ENCODE measurements at regions not wholly inside any gene's neighbourhood (a gene's known extent, or its start where the extent isn't known, plus 50 kb on each side); places are given as distances from the start of the nearest gene placed in this dataset.

DNA sequence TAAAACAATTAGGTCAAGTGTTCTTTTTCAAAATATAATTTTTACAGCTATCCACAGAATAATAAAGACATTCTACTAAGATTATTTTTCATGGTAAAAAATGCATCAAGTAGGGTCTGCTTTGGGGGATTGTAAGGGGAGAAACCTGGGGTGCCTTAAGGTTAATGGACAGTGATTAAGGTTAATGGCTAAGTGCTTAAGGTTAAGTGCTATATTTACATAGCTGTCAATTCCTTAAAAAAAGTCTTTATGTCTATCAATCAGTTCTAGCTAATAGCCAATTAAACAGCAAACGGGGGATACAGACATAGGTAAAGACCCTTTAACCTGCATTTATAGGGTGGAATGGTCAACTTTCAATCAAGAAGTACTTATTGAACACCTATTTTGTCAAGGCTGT is 284.5 kb upstream of the SEMA3A start:
- Histone ChIP-seq H3K9ac (ENCODE audit: low read length) (no peak overlapping the region), H4K20me1 (ENCODE audit: low read length) (no peaks in the 10 kb centered on the region), H3F3A (ENCODE audit: low read length, unreplicated experiment) (no peaks in the 10 kb centered on the region), H3K27ac (ENCODE audit: low read length) (no peak overlapping the region), H3K79me2 (ENCODE audit: low read length) (no peaks in the 10 kb centered on the region), H2AFZ (ENCODE audit: low read length) (no peak overlapping the region), H3K27me3 (ENCODE audit: low read length) (no peaks in the 10 kb centered on the region), H3K9me2 (replicated peaks; ENCODE audit: low read length) (no peaks in the 10 kb centered on the region), H3K4me1 (ENCODE audit: insufficient read depth, low read length) (no peaks in the 10 kb centered on the region), H3K9me3 (ENCODE audit: low read length) (no peaks in the 10 kb centered on the region), H3K4me3 (ENCODE audit: low read length) (no peak overlapping the region), H3K4me2 (ENCODE audit: low read length) (no peak overlapping the region), H3K36me3 (ENCODE audit: low read depth, low read length) (no peaks in the 10 kb centered on the region)
- no TSS peak for BruUV-seq (replicated peaks)
- ATAC-seq (no peak), DNase-seq (no peak)
- no peak for TF ChIP-seq EZH2 (IDR thresholded peaks at IDR 0.05; ENCODE audit: low read length, unreplicated experiment)
- TF ChIP-seq EZH2phosphoT487 (IDR thresholded peaks at IDR 0.05; ENCODE audit: borderline replicate concordance, low read length) = no peak
- TF ChIP-seq, protein P1, sequence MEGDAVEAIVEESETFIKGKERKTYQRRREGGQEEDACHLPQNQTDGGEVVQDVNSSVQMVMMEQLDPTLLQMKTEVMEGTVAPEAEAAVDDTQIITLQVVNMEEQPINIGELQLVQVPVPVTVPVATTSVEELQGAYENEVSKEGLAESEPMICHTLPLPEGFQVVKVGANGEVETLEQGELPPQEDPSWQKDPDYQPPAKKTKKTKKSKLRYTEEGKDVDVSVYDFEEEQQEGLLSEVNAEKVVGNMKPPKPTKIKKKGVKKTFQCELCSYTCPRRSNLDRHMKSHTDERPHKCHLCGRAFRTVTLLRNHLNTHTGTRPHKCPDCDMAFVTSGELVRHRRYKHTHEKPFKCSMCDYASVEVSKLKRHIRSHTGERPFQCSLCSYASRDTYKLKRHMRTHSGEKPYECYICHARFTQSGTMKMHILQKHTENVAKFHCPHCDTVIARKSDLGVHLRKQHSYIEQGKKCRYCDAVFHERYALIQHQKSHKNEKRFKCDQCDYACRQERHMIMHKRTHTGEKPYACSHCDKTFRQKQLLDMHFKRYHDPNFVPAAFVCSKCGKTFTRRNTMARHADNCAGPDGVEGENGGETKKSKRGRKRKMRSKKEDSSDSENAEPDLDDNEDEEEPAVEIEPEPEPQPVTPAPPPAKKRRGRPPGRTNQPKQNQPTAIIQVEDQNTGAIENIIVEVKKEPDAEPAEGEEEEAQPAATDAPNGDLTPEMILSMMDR (conservative IDR thresholded peaks at IDR 0.05; ENCODE audit: low read depth, low read length) = no peak
- ChIA-PET POLR2A (ENCODE audit: unreplicated experiment) (no interaction called here), CTCF (no interaction called here)
- intact Hi-C loops (cut with micrococcal nuclease) = no loop called here

DNA sequence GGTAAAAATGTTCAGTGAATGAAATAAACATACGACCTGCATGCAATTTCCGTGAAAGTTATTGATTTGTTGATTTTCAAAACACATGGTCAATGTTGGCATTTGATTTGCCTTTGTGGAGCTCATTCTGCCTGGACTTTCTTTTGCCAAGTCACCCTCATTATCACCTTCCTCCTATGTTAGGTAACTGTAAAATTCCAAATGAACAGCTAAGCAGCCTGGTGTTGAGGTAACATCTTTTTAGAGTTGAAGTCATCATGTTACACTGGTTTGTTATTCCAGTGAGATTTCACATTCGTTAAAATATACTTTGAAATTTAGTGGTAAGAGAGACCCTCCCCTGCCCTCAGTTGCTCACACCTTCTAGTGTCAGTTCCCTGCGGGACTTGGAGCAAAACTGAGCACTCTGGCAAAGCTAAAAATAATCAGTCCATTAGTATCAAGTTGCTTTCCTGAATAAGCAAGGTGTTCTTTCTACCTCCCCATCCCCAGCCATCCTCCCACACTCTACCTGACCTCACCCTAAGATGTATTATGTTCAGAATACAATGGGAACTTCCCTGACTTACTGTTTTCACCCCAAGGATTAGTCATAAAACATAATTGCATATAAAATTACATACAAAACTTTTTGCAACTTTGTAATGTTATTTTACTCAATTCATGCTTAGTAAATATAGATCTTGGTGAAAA is 283.3 kb upstream of the SEMA3A start:
- Histone ChIP-seq H3K36me3 (ENCODE audit: low read depth, low read length) (no peaks in the 10 kb centered on the region), H4K20me1 (ENCODE audit: low read length) (no peaks in the 10 kb centered on the region), H3K4me2 (ENCODE audit: low read length) (no peak overlapping the region), H3F3A (ENCODE audit: low read length, unreplicated experiment) (no peaks in the 10 kb centered on the region), H3K4me3 (ENCODE audit: low read length) (no peak overlapping the region), H3K4me1 (ENCODE audit: insufficient read depth, low read length) (no peaks in the 10 kb centered on the region), H3K9me3 (ENCODE audit: low read length) (no peaks in the 10 kb centered on the region), H3K79me2 (ENCODE audit: low read length) (no peaks in the 10 kb centered on the region), H3K27ac (ENCODE audit: low read length) (no peak overlapping the region), H3K9ac (ENCODE audit: low read length) (no peak overlapping the region), H3K27me3 (ENCODE audit: low read length) (no peaks in the 10 kb centered on the region), H2AFZ (ENCODE audit: low read length) (no peak overlapping the region), H3K9me2 (replicated peaks; ENCODE audit: low read length) (no peaks in the 10 kb centered on the region)
- ChIA-PET CTCF (no interaction called here), POLR2A (ENCODE audit: unreplicated experiment) (interaction anchor here (0.6 kb wide), 1 partner anchor 145 kb away, joined by 5 read pairs; no protein-coding TSS in a partner anchor)
- intact Hi-C loops (cut with micrococcal nuclease) = no loop called here
- no peak for DNase-seq
- TF ChIP-seq EZH2phosphoT487 (IDR thresholded peaks at IDR 0.05; ENCODE audit: borderline replicate concordance, low read length) = no peak
- TF ChIP-seq EZH2 (IDR thresholded peaks at IDR 0.05; ENCODE audit: low read length, unreplicated experiment) = no peak
- ATAC-seq = peak; percentile 31; the same call in 1 of the 2 replicates
- no TSS peak for BruUV-seq (replicated peaks)

DNA sequence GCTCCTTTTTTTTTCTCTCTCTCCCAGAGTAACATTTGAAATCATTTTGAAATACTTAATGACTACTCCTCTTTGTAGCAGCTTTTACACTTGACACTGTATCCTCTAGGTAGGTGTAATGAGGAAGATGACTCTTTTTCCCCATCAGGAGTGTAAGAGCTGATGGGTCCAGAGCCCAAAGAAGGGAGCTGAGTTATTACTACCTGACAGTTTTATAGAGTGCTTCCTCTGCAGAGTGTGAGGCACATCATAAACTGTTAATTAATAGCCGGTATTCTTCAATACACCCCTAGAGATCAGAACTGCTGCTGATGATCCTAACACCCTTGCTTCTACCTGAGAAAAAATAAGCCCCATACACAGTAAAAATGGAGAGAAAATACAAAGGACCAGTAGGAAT is 279.8 kb upstream of the SEMA3A start:
- TF ChIP-seq EZH2 (IDR thresholded peaks at IDR 0.05; ENCODE audit: low read length, unreplicated experiment) = no peak
- TF ChIP-seq, protein P1 (conservative IDR thresholded peaks at IDR 0.05; ENCODE audit: low read depth, low read length) = no peak
- TF ChIP-seq EZH2phosphoT487 (IDR thresholded peaks at IDR 0.05; ENCODE audit: borderline replicate concordance, low read length) = no peak
- ATAC-seq = no peak
- Histone ChIP-seq H3K4me2 (ENCODE audit: low read length) (no peak overlapping the region), H3K27me3 (ENCODE audit: low read length) (no peaks in the 10 kb centered on the region), H3K4me3 (ENCODE audit: low read length) (no peak overlapping the region), H3K27ac (ENCODE audit: low read length) (no peak overlapping the region), H3K9ac (ENCODE audit: low read length) (no peak overlapping the region), H3K79me2 (ENCODE audit: low read length) (no peaks in the 10 kb centered on the region), H4K20me1 (ENCODE audit: low read length) (no peaks in the 10 kb centered on the region), H3K4me1 (ENCODE audit: insufficient read depth, low read length) (no peaks in the 10 kb centered on the region), H3K36me3 (ENCODE audit: low read depth, low read length) (no peaks in the 10 kb centered on the region), H2AFZ (ENCODE audit: low read length) (no peak overlapping the region), H3F3A (ENCODE audit: low read length, unreplicated experiment) (no peaks in the 10 kb centered on the region), H3K9me3 (ENCODE audit: low read length) (no peaks in the 10 kb centered on the region), H3K9me2 (replicated peaks; ENCODE audit: low read length) (no peaks in the 10 kb centered on the region)
- no TSS peak for BruUV-seq (replicated peaks)
- ChIA-PET POLR2A (ENCODE audit: unreplicated experiment) (no interaction called here), CTCF (no interaction called here)
- DNase-seq = no peak
- intact Hi-C loops (cut with micrococcal nuclease) = no loop called here

Measured in PC-3 (cell line).